ENCODE measurements at regions not wholly inside any gene's neighbourhood (a gene's known extent, or its start where the extent isn't known, plus 50 kb on each side); places are given as distances from the start of the nearest gene placed in this dataset.

GRCh38 chr1:232308616-232309015 is 321.3 kb downstream of the SIPA1L2 start:
- DNase-seq (ENCODE audit: low read depth), result no peak

GRCh38 chr1:232307296-232308017 is 322.5 kb downstream of the SIPA1L2 start:
- DNase-seq (ENCODE audit: low read depth), result no peak

- DNase-seq (ENCODE audit: low read depth), result no peak
Observed at GRCh38 chr1:232306269-232306961, 323.5 kb downstream of the SIPA1L2 start.

GRCh38 chr1:232305050-232305449 is 324.9 kb downstream of the SIPA1L2 start:
- DNase-seq (ENCODE audit: low read depth), result no peak

GRCh38 chr1:232303222-232303620 is 326.7 kb downstream of the SIPA1L2 start:
- DNase-seq (ENCODE audit: low read depth), result no peak

GRCh38 chr1:232302376-232303221 is 327.3 kb downstream of the SIPA1L2 start:
- DNase-seq (ENCODE audit: low read depth), result no peak

GRCh38 chr1:232301246-232301645 is 328.7 kb downstream of the SIPA1L2 start:
- DNase-seq (ENCODE audit: low read depth), result no peak

- no peak for DNase-seq (ENCODE audit: low read depth)
Observed at GRCh38 chr1:232300466-232300865, 329.5 kb downstream of the SIPA1L2 start.

GRCh38 chr1:232296461-232296860 is 333.5 kb downstream of the SIPA1L2 start:
- no peak for DNase-seq (ENCODE audit: low read depth)

- DNase-seq (ENCODE audit: low read depth), result no peak
Observed at GRCh38 chr1:232293361-232293760, 336.6 kb downstream of the SIPA1L2 start.

GRCh38 chr1:232292818-232293217 is 337.1 kb downstream of the SIPA1L2 start:
- DNase-seq (ENCODE audit: low read depth), result no peak

GRCh38 chr1:232292239-232292638 is 337.7 kb downstream of the SIPA1L2 start:
- DNase-seq (ENCODE audit: low read depth), result no peak

- DNase-seq (ENCODE audit: low read depth), result no peak
Observed at GRCh38 chr1:232291681-232292080, 338.3 kb downstream of the SIPA1L2 start.

- no peak for DNase-seq (ENCODE audit: low read depth)
Observed at GRCh38 chr1:232291261-232291660, 338.7 kb downstream of the SIPA1L2 start.

- DNase-seq (ENCODE audit: low read depth), result no peak
Observed at GRCh38 chr1:232290570-232290969, 339.4 kb downstream of the SIPA1L2 start.

GRCh38 chr1:232287676-232288569 is 342.0 kb downstream of the SIPA1L2 start:
- DNase-seq (ENCODE audit: low read depth), result no peak

GRCh38 chr1:232285138-232285537 is 344.8 kb downstream of the SIPA1L2 start:
- no peak for DNase-seq (ENCODE audit: low read depth)

GRCh38 chr1:232283864-232284263 is 346.1 kb downstream of the SIPA1L2 start:
- no peak for DNase-seq (ENCODE audit: low read depth)

- no peak for DNase-seq (ENCODE audit: low read depth)
Observed at GRCh38 chr1:232282498-232282897, 347.4 kb downstream of the SIPA1L2 start.

GRCh38 chr1:232280910-232281309 is 349.0 kb downstream of the SIPA1L2 start:
- no peak for DNase-seq (ENCODE audit: low read depth)

- DNase-seq (ENCODE audit: low read depth), result no peak
Observed at GRCh38 chr1:232279909-232280400, 350.0 kb downstream of the SIPA1L2 start.

- no peak for DNase-seq (ENCODE audit: low read depth)
Observed at GRCh38 chr1:232278925-232279324, 351.0 kb downstream of the SIPA1L2 start.
